H1 (cell line): ENCODE measurements at regions not wholly inside any gene's neighbourhood (a gene's known extent, or its start where the extent isn't known, plus 50 kb on each side); places are given as distances from the start of the nearest gene placed in this dataset.

Experiments used
- CTCF ChIA-PET: fragments of 300-600 bp; sonication (Branson Sonifier 250); formaldehyde crosslinking; loops from one replicate; lab custom pipeline; 2021; ENCODE audit not compliant: partially characterized antibody; lab: Charles Lee
- POLR2A ChIA-PET: fragments of 300-600 bp; sonication (Branson Sonifier 250); formaldehyde crosslinking; loops from one replicate; lab custom pipeline; 2021; ENCODE audit warnings: inconsistent platforms; ENCODE audit not compliant: partially characterized antibody; lab: Charles Lee
- DNase-seq, 2 experiments: peaks; one replicate each; pipeline versions ENCODE4 v3.0.0 to v3.0.0-alpha.2; 2010 to 2022; ENCODE audit warnings: low spot score in 2 of 2, low read depth in 1 of 2, mixed read lengths in 1 of 2
- FAIRE-seq: peaks from 2 replicates; lab custom pipeline; 2011; peaks lifted over from hg19 to GRCh38; lab: Jason Lieb, UNC
- H2AFZ ChIP-seq: 2 replicates; pipeline ENCODE4 v1.8.1; 2012; ENCODE audit warnings: low read length, inconsistent platforms
- H2AK5ac ChIP-seq: 2 replicates; pipeline ENCODE4 v1.6.1; 2013; ENCODE audit warnings: low read depth, low read length
- H2BK120ac ChIP-seq: replicated peaks from 2 replicates; pipeline ENCODE3; 2013; ENCODE audit warnings: low read depth, low read length, inconsistent platforms
- H2BK12ac ChIP-seq: 2 replicates; pipeline ENCODE4 v1.6.1; 2013; ENCODE audit warnings: low read depth, low read length
- H2BK15ac ChIP-seq: 2 replicates; pipeline ENCODE4 v1.6.1; 2013; ENCODE audit warnings: low read length
- H2BK20ac ChIP-seq: 2 replicates; pipeline ENCODE4 v1.6.1; 2013; ENCODE audit warnings: low read length
- H2BK5ac ChIP-seq: 2 replicates; pipeline ENCODE4 v1.6.1; 2013; ENCODE audit warnings: low read depth, low read length
- H3K14ac ChIP-seq: 2 replicates; pipeline ENCODE4 v1.6.1; 2013; ENCODE audit warnings: inconsistent platforms; ENCODE audit not compliant: insufficient read length
- H3K18ac ChIP-seq: 2 replicates; pipeline ENCODE4 v1.6.1; 2013; ENCODE audit warnings: low read length; ENCODE audit errors: extremely low read depth
- H3K23ac ChIP-seq: 2 replicates; pipeline ENCODE4 v1.6.1; 2013; ENCODE audit warnings: inconsistent platforms; ENCODE audit not compliant: insufficient read length
- H3K23me2 ChIP-seq: 2 replicates; pipeline ENCODE4 v1.6.1; 2013; ENCODE audit warnings: low read depth, low read length
- H3K27ac ChIP-seq: 2 replicates; pipeline ENCODE4 v1.6.1; 2011; ENCODE audit warnings: low read depth, low read length, inconsistent platforms
- H3K27me3 ChIP-seq, 4 experiments: replicated peaks in 1 of 4; 1 replicate in 1 of 4; 2 replicates in 3 of 4; pipeline versions ENCODE4 v1.6.1 to v1.8.1; 2011 to 2013; ENCODE audit warnings: low read length in 3 of 4, mild to moderate bottlenecking in 3 of 4, inconsistent platforms in 2 of 4, mixed read lengths in 2 of 4, moderate library complexity in 1 of 4; ENCODE audit not compliant: control insufficient read depth in 3 of 4, insufficient read depth in 3 of 4; ENCODE audit errors: extremely low read depth in 1 of 4
- H3K36me3 ChIP-seq, 4 experiments: 2 replicates each; pipeline versions ENCODE4 v1.6.1 to v1.8.1; 2011 to 2013; ENCODE audit warnings: mild to moderate bottlenecking in 4 of 4, low read length in 3 of 4, moderate library complexity in 2 of 4, control low read depth in 1 of 4, inconsistent platforms in 1 of 4; ENCODE audit not compliant: insufficient read depth in 4 of 4, control insufficient read depth in 2 of 4
- H3K4ac ChIP-seq: replicated peaks from 2 replicates; pipeline ENCODE3; 2013; ENCODE audit warnings: low read length, low read depth, mixed read lengths, inconsistent platforms; ENCODE audit not compliant: insufficient read length
- H3K4me1 ChIP-seq, 4 experiments: replicated peaks in 1 of 4; 1 replicate in 1 of 4; 2 replicates in 3 of 4; pipeline versions ENCODE4 v1.6.1 to v1.8.1; 2011 to 2013; ENCODE audit warnings: low read length in 3 of 4, inconsistent platforms in 2 of 4, mixed read lengths in 1 of 4; ENCODE audit not compliant: insufficient read depth in 4 of 4, control insufficient read depth in 3 of 4
- H3K4me2 ChIP-seq, 2 experiments: 2 replicates each; pipeline versions ENCODE4 v1.6.1 to v1.8.1; 2011 to 2013; ENCODE audit warnings: low read depth in 2 of 2, low read length in 2 of 2, control low read depth in 1 of 2, inconsistent platforms in 1 of 2, mild to moderate bottlenecking in 1 of 2; ENCODE audit not compliant: insufficient read depth in 1 of 2
- H3K4me3 ChIP-seq, 4 experiments: fragments of 200-600, 300-600 bp in 1 of 4; sonication (generic), shearing (Covaris generic), sonication (Bioruptor Twin) in 1 of 4; 2 replicates each; pipeline versions ENCODE4 v1.5.1 to v1.8.1; 2011 to 2016; ENCODE audit warnings: low read length in 4 of 4, low read depth in 3 of 4, control low read depth in 2 of 4, inconsistent platforms in 2 of 4, mild to moderate bottlenecking in 2 of 4, mixed read lengths in 1 of 4, moderate library complexity in 1 of 4; ENCODE audit not compliant: insufficient read depth in 2 of 4; ENCODE audit errors: extremely low read depth in 1 of 4
- H3K56ac ChIP-seq: replicated peaks from 2 replicates; pipeline ENCODE3; 2013; ENCODE audit warnings: low read depth, mild to moderate bottlenecking, mixed read lengths, low read length, inconsistent platforms; ENCODE audit not compliant: insufficient read length
- H3K79me1 ChIP-seq: 2 replicates; pipeline ENCODE4 v1.6.1; 2013; ENCODE audit warnings: low read depth, low read length, control low read depth
- H3K79me2 ChIP-seq, 2 experiments: 2 replicates each; pipeline versions ENCODE4 v1.6.1 to v1.8.1; 2012 to 2013; ENCODE audit warnings: low read length in 2 of 2, mild to moderate bottlenecking in 2 of 2, inconsistent platforms in 1 of 2; ENCODE audit not compliant: insufficient read depth in 2 of 2, control insufficient read depth in 1 of 2
- H3K9ac ChIP-seq, 4 experiments: replicated peaks in 1 of 4; 1 replicate in 1 of 4; 2 replicates in 3 of 4; pipeline versions ENCODE4 v1.6.1 to v1.8.1; 2011 to 2013; ENCODE audit warnings: low read depth in 3 of 4, low read length in 3 of 4, control low read depth in 2 of 4, mild to moderate bottlenecking in 2 of 4, moderate library complexity in 2 of 4, inconsistent platforms in 1 of 4; ENCODE audit errors: extremely low read depth in 1 of 4
- H3K9me3 ChIP-seq, 2 experiments: 2 replicates each; pipeline versions ENCODE4 v1.6.1 to v1.8.1; 2012 to 2013; ENCODE audit warnings: mild to moderate bottlenecking in 2 of 2, moderate library complexity in 2 of 2, control low read depth in 1 of 2, inconsistent platforms in 1 of 2, low read depth in 1 of 2, low read length in 1 of 2, mixed read lengths in 1 of 2; ENCODE audit not compliant: insufficient read depth in 2 of 2
- H4K20me1 ChIP-seq, 2 experiments: replicated peaks in 1 of 2; 2 replicates each; pipeline versions ENCODE3 to v1.8.1; 2011 to 2013; ENCODE audit warnings: inconsistent platforms in 2 of 2, low read length in 2 of 2, mild to moderate bottlenecking in 1 of 2; ENCODE audit not compliant: insufficient read depth in 2 of 2, control insufficient read depth in 1 of 2
- H4K5ac ChIP-seq: 2 replicates; pipeline ENCODE4 v1.6.1; 2013; ENCODE audit warnings: low read length, low read depth, mixed read lengths, inconsistent platforms; ENCODE audit not compliant: insufficient read length
- H4K8ac ChIP-seq: 2 replicates; pipeline ENCODE4 v1.8.0; 2013; ENCODE audit warnings: mild to moderate bottlenecking, moderate library complexity, low read length, inconsistent platforms; ENCODE audit not compliant: insufficient read depth; ENCODE audit errors: extremely low read depth
- H4K91ac ChIP-seq: replicated peaks from 2 replicates; pipeline ENCODE3; 2013; ENCODE audit warnings: low read length, mixed read lengths, inconsistent platforms; ENCODE audit not compliant: insufficient read length
- HDAC2 ChIP-seq, 2 experiments: fragments of 300-600 bp in 1 of 2; sonication (generic) in 1 of 2; IDR thresholded peaks; 2 replicates each; pipeline ENCODE4 v1.6.1; 2011 to 2012; ENCODE audit warnings: low read depth in 2 of 2, low read length in 2 of 2, mild to moderate bottlenecking in 2 of 2, moderate library complexity in 2 of 2, borderline replicate concordance in 1 of 2, inconsistent platforms in 1 of 2
- KDM1A ChIP-seq: fragments of 200-600, 300-600 bp; sonication (generic); IDR thresholded peaks from 2 replicates; pipeline ENCODE4 v1.7.1; 2016; ENCODE audit warnings: mild to moderate bottlenecking, low read length, borderline replicate concordance
- SP1 ChIP-seq: IDR thresholded peaks from 2 replicates; pipeline ENCODE4 v1.6.1; 2011; ENCODE audit warnings: low read depth, low read length
- TBP ChIP-seq: IDR thresholded peaks from 2 replicates; pipeline ENCODE4 v1.6.1; 2011; ENCODE audit warnings: low read depth, low read length, improper control_type of control experiment
- WGBS, 2 experiments: shearing (Covaris generic) in 1 of 2; methylation state at CpG; one replicate each; pipeline versions ENCODE4 v1.1.6 to v1.1.7; 2013 to 2015; ENCODE audit warnings: low lambda C conversion rate in 2 of 2, mixed read lengths in 2 of 2, inconsistent platforms in 1 of 2, low coverage in 1 of 2, missing lambda C conversion rate in 1 of 2; ENCODE audit not compliant: insufficient replicate concordance in 2 of 2, insufficient coverage in 1 of 2, insufficient read length in 1 of 2; ENCODE audit errors: extremely low coverage in 1 of 2, missing lambda C conversion rate in 1 of 2; 5-methylcytosine and 5-hydroxymethylcytosine counted together

DNA sequence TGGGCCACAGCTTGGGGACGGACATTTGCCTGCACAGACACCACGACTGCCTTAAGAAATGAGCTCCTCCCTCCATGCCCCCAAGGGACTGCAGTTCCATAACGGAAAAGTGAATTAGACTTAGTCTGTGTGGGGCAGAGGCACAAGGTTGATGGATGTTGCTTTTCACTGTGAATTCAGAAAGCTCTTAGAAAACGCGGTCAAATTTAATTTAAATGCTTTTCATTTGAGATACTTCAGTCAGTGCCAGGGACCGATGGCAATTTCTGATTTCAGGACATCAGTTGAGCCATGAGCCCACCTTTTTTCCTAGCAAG lies 356.4 kb downstream of the KIF16B start:
- no peak for TF ChIP-seq TBP
- TF ChIP-seq KDM1A, result no peak
- TF ChIP-seq SP1, result no peak
- no peak for TF ChIP-seq HDAC2 (IDR thresholded peaks at IDR 0.05; ENCODE audit: borderline replicate concordance in 1 of 2, low read depth in 2 of 2, low read length in 2 of 2)
- TF ChIP-seq, all 59 proteins: peak for 0
- DNase-seq, result no peak
- no peak overlapping the region for H2AK5ac ChIP-seq
- no peak overlapping the region for H2BK12ac ChIP-seq
- H4K91ac ChIP-seq, result no peak overlapping the region
- H3K79me2 ChIP-seq, result no peaks in the 10 kb centered on the region
- no peak overlapping the region for H4K5ac ChIP-seq
- peaks cover 0 to 4% (median 0%) of the 10 kb centered on the region in 4 experiments; a peak in 2 of 7 replicates for H3K4me1 ChIP-seq
- no peak overlapping the region for H3K56ac ChIP-seq
- POLR2A ChIA-PET, result no interaction called here
- no peak overlapping the region for H2BK5ac ChIP-seq
- H4K20me1 ChIP-seq, result no peaks in the 10 kb centered on the region
- FAIRE-seq, result no peak
- CTCF ChIA-PET, result interaction anchor here (0.7 kb wide), 1 partner anchor 50 kb away, joined by 3 read pairs; no protein-coding TSS in a partner anchor
- no peaks in the 10 kb centered on the region for H3K23me2 ChIP-seq
- no peak overlapping the region for H4K8ac ChIP-seq
- no peak overlapping the region for H3K9ac ChIP-seq
- H3K23ac ChIP-seq, result no peak overlapping the region
- H2BK15ac ChIP-seq, result no peak overlapping the region
- 97% methylated on average over 6 of the region's 6 CpGs; no CpG with 5 or more reads in 1 of the 2 experiments for WGBS, 2 experiments
- no peak overlapping the region for H3K18ac ChIP-seq
- H3K4me2 ChIP-seq, result no peak overlapping the region
- H2BK20ac ChIP-seq, result no peak overlapping the region
- H2AFZ ChIP-seq, result peak overlapping the region; percentile 62; the same call in 1 of the 2 replicates
- H3K4ac ChIP-seq, result no peak overlapping the region
- no peaks in the 10 kb centered on the region for H3K79me1 ChIP-seq
- no peak overlapping the region for H3K27ac ChIP-seq
- no peaks in the 10 kb centered on the region for H3K36me3 ChIP-seq
- no peak overlapping the region for H3K14ac ChIP-seq
- H3K9me3 ChIP-seq, result peaks cover 4 to 6% of the 10 kb centered on the region in 2 experiments; a peak in 1 of 4 replicates
- H3K27me3 ChIP-seq, result no peaks in the 10 kb centered on the region
- no peak overlapping the region for H3K4me3 ChIP-seq
- H2BK120ac ChIP-seq, result no peak overlapping the region
